ENCODE measurements at regions not wholly inside any gene's neighbourhood (a gene's known extent, or its start where the extent isn't known, plus 50 kb on each side); places are given as distances from the start of the nearest gene placed in this dataset.

GRCh38 chr1:157893686-157894085 lies 52.1 kb upstream of the CD5L start:
- no peak for DNase-seq (ENCODE audit: low spot score)
- H3K36me3 Mint-ChIP-seq: peaks cover 15% of the 10 kb centered on the region
- H3K9me3 Mint-ChIP-seq: peaks cover 36% of the 10 kb centered on the region
- H3K27me3 Mint-ChIP-seq (ENCODE audit: low read depth): peaks cover 11% of the 10 kb centered on the region
- ChIA-PET POLR2A (no interaction called here), CTCF (interaction anchor here (1.3 kb wide), 1 partner anchor 55 kb away, joined by 3 read pairs; no protein-coding TSS in a partner anchor)
- H3K4me3 Mint-ChIP-seq: no peak overlapping the region
- no peak for TF ChIP-seq NR3C1 (CRISPR knock-in tag; conservative IDR thresholded peaks at IDR 0.05; ENCODE audit: low read depth)
- TF ChIP-seq IRF1 (CRISPR knock-in tag; IDR thresholded peaks at IDR 0.05): no peak
- TF ChIP-seq, protein P1, sequence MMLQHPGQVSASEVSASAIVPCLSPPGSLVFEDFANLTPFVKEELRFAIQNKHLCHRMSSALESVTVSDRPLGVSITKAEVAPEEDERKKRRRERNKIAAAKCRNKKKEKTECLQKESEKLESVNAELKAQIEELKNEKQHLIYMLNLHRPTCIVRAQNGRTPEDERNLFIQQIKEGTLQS (CRISPR knock-in tag; conservative IDR thresholded peaks at IDR 0.05): no peak
- TF ChIP-seq OVOL2 (CRISPR knock-in tag; IDR thresholded peaks at IDR 0.05; ENCODE audit: borderline replicate concordance): no peak
- TF ChIP-seq, protein P2, sequence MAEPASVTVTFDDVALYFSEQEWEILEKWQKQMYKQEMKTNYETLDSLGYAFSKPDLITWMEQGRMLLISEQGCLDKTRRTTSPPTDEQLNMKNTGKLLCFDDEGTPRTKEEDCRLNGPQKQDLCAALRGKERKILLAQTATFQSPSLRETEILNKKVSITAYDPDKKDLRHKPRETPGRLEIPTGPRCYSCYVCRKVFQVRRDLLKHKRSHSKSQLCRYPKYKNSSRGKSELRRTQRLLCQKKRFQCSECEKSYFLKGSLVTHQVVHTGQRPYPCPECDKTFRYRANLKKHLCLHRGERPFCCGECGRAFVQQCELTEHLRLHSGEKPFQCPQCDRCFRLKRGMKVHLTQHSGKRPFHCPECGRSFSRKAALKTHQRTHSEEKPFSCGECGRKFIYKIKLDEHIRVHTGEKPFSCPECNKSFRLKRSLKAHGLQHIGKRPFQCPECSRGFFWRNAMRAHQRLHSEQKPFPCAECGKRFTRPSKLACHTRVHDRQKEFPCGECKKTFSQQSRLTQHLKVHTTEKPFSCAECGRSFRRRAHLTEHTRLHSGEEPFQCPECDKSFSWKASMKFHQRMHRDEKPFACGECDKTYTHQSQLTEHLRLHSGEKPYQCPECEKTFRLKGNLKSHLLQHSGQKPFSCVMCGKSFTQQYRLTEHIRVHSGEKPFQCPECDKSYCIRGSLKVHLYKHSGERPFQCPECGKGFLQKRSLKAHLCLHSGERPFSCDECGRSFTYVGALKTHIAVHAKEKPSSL (CRISPR knock-in tag; conservative IDR thresholded peaks at IDR 0.05): no peak
- no peak for TF ChIP-seq CREB1 (CRISPR knock-in tag; IDR thresholded peaks at IDR 0.05)
- TF ChIP-seq, protein P3, sequence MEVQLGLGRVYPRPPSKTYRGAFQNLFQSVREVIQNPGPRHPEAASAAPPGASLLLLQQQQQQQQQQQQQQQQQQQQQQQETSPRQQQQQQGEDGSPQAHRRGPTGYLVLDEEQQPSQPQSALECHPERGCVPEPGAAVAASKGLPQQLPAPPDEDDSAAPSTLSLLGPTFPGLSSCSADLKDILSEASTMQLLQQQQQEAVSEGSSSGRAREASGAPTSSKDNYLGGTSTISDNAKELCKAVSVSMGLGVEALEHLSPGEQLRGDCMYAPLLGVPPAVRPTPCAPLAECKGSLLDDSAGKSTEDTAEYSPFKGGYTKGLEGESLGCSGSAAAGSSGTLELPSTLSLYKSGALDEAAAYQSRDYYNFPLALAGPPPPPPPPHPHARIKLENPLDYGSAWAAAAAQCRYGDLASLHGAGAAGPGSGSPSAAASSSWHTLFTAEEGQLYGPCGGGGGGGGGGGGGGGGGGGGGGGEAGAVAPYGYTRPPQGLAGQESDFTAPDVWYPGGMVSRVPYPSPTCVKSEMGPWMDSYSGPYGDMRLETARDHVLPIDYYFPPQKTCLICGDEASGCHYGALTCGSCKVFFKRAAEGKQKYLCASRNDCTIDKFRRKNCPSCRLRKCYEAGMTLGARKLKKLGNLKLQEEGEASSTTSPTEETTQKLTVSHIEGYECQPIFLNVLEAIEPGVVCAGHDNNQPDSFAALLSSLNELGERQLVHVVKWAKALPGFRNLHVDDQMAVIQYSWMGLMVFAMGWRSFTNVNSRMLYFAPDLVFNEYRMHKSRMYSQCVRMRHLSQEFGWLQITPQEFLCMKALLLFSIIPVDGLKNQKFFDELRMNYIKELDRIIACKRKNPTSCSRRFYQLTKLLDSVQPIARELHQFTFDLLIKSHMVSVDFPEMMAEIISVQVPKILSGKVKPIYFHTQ (CRISPR knock-in tag; IDR thresholded peaks at IDR 0.05): no peak
- TF ChIP-seq E2F1 (CRISPR knock-in tag; IDR thresholded peaks at IDR 0.05): no peak
- TF ChIP-seq, protein P4, sequence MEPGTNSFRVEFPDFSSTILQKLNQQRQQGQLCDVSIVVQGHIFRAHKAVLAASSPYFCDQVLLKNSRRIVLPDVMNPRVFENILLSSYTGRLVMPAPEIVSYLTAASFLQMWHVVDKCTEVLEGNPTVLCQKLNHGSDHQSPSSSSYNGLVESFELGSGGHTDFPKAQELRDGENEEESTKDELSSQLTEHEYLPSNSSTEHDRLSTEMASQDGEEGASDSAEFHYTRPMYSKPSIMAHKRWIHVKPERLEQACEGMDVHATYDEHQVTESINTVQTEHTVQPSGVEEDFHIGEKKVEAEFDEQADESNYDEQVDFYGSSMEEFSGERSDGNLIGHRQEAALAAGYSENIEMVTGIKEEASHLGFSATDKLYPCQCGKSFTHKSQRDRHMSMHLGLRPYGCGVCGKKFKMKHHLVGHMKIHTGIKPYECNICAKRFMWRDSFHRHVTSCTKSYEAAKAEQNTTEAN (CRISPR knock-in tag; IDR thresholded peaks at IDR 0.05): no peak
- TF ChIP-seq, protein P5, sequence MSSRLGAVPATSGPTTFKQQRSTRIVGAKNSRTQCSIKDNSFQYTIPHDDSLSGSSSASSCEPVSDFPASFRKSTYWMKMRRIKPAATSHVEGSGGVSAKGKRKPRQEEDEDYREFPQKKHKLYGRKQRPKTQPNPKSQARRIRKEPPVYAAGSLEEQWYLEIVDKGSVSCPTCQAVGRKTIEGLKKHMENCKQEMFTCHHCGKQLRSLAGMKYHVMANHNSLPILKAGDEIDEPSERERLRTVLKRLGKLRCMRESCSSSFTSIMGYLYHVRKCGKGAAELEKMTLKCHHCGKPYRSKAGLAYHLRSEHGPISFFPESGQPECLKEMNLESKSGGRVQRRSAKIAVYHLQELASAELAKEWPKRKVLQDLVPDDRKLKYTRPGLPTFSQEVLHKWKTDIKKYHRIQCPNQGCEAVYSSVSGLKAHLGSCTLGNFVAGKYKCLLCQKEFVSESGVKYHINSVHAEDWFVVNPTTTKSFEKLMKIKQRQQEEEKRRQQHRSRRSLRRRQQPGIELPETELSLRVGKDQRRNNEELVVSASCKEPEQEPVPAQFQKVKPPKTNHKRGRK (CRISPR knock-in tag; IDR thresholded peaks at IDR 0.05; ENCODE audit: borderline replicate concordance): no peak
- TF ChIP-seq ZNF263 (CRISPR knock-in tag; IDR thresholded peaks at IDR 0.05; ENCODE audit: low read depth): no peak
- TF ChIP-seq, protein P6, sequence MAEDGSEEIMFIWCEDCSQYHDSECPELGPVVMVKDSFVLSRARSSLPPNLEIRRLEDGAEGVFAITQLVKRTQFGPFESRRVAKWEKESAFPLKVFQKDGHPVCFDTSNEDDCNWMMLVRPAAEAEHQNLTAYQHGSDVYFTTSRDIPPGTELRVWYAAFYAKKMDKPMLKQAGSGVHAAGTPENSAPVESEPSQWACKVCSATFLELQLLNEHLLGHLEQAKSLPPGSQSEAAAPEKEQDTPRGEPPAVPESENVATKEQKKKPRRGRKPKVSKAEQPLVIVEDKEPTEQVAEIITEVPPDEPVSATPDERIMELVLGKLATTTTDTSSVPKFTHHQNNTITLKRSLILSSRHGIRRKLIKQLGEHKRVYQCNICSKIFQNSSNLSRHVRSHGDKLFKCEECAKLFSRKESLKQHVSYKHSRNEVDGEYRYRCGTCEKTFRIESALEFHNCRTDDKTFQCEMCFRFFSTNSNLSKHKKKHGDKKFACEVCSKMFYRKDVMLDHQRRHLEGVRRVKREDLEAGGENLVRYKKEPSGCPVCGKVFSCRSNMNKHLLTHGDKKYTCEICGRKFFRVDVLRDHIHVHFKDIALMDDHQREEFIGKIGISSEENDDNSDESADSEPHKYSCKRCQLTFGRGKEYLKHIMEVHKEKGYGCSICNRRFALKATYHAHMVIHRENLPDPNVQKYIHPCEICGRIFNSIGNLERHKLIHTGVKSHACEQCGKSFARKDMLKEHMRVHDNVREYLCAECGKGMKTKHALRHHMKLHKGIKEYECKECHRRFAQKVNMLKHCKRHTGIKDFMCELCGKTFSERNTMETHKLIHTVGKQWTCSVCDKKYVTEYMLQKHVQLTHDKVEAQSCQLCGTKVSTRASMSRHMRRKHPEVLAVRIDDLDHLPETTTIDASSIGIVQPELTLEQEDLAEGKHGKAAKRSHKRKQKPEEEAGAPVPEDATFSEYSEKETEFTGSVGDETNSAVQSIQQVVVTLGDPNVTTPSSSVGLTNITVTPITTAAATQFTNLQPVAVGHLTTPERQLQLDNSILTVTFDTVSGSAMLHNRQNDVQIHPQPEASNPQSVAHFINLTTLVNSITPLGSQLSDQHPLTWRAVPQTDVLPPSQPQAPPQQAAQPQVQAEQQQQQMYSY (CRISPR knock-in tag; IDR thresholded peaks at IDR 0.05): no peak
- TF ChIP-seq, protein P7, sequence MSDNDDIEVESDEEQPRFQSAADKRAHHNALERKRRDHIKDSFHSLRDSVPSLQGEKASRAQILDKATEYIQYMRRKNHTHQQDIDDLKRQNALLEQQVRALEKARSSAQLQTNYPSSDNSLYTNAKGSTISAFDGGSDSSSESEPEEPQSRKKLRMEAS (CRISPR knock-in tag; IDR thresholded peaks at IDR 0.05): no peak
- TF ChIP-seq, protein P8, sequence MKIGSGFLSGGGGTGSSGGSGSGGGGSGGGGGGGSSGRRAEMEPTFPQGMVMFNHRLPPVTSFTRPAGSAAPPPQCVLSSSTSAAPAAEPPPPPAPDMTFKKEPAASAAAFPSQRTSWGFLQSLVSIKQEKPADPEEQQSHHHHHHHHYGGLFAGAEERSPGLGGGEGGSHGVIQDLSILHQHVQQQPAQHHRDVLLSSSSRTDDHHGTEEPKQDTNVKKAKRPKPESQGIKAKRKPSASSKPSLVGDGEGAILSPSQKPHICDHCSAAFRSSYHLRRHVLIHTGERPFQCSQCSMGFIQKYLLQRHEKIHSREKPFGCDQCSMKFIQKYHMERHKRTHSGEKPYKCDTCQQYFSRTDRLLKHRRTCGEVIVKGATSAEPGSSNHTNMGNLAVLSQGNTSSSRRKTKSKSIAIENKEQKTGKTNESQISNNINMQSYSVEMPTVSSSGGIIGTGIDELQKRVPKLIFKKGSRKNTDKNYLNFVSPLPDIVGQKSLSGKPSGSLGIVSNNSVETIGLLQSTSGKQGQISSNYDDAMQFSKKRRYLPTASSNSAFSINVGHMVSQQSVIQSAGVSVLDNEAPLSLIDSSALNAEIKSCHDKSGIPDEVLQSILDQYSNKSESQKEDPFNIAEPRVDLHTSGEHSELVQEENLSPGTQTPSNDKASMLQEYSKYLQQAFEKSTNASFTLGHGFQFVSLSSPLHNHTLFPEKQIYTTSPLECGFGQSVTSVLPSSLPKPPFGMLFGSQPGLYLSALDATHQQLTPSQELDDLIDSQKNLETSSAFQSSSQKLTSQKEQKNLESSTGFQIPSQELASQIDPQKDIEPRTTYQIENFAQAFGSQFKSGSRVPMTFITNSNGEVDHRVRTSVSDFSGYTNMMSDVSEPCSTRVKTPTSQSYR (CRISPR knock-in tag; IDR thresholded peaks at IDR 0.05): no peak
- TF ChIP-seq ZNF232 (CRISPR knock-in tag; IDR thresholded peaks at IDR 0.05): no peak
- TF ChIP-seq KAT7 (CRISPR knock-in tag; IDR thresholded peaks at IDR 0.05; ENCODE audit: borderline replicate concordance): no peak
- no peak for TF ChIP-seq RORB (CRISPR knock-in tag; IDR thresholded peaks at IDR 0.05)
- TF ChIP-seq NR2C2 (CRISPR knock-in tag; IDR thresholded peaks at IDR 0.05): no peak
- no peak for ATAC-seq
- H3K27ac Mint-ChIP-seq: no peak overlapping the region
- H3K4me1 Mint-ChIP-seq: no peaks in the 10 kb centered on the region

All from WTC11 (cell line).